ENCODE measurements at regions not wholly inside any gene's neighbourhood (a gene's known extent, or its start where the extent isn't known, plus 50 kb on each side); places are given as distances from the start of the nearest gene placed in this dataset.

GRCh38 chr3:162041622-162042021 lies 545.0 kb downstream of the OTOL1 start:
- Histone ChIP-seq H3K27me3 (ENCODE audit: control insufficient read depth, insufficient read depth, low read length) (no peaks in the 10 kb centered on the region; the same call in 1 of the 2 replicates), H3K4me3 (ENCODE audit: insufficient read depth, low read depth, low read length) (no peak overlapping the region)
- DNase-seq, result peak; percentile 2

GRCh38 chr3:162052636-162053035 lies 556.0 kb downstream of the OTOL1 start:
- H3K27me3 ChIP-seq (ENCODE audit: control insufficient read depth, insufficient read depth, low read length), result no peaks in the 10 kb centered on the region
- no peaks in the 10 kb centered on the region for H3K36me3 ChIP-seq (replicated peaks; ENCODE audit: control insufficient read depth, insufficient read depth, low read length)
- H3K4me3 ChIP-seq (ENCODE audit: insufficient read depth, low read depth, low read length), result no peak overlapping the region
- DNase-seq, result no peak

More at GRCh38 chr3:162041622-162042021, 545.0 kb downstream of the OTOL1 start:
- no peaks in the 10 kb centered on the region for H3K36me3 ChIP-seq (replicated peaks; ENCODE audit: control insufficient read depth, insufficient read depth, low read length)

- no peaks in the 10 kb centered on the region for H3K36me3 ChIP-seq (replicated peaks; ENCODE audit: control insufficient read depth, insufficient read depth, low read length)
- H3K27me3 ChIP-seq (ENCODE audit: control insufficient read depth, insufficient read depth, low read length), result no peaks in the 10 kb centered on the region
- DNase-seq, result no peak
- H3K4me3 ChIP-seq (ENCODE audit: insufficient read depth, low read depth, low read length), result no peak overlapping the region
Observed at GRCh38 chr3:162072656-162073164, 576.1 kb downstream of the OTOL1 start.

- Histone ChIP-seq H3K4me3 (ENCODE audit: insufficient read depth, low read depth, low read length) (no peak overlapping the region), H3K27me3 (ENCODE audit: control insufficient read depth, insufficient read depth, low read length) (no peaks in the 10 kb centered on the region), H3K36me3 (replicated peaks; ENCODE audit: control insufficient read depth, insufficient read depth, low read length) (no peaks in the 10 kb centered on the region)
- no peak for DNase-seq
Observed at GRCh38 chr3:162073422-162073975, 576.9 kb downstream of the OTOL1 start.

GRCh38 chr3:162077108-162077507 lies 580.5 kb downstream of the OTOL1 start:
- no peak overlapping the region for H3K4me3 ChIP-seq (ENCODE audit: insufficient read depth, low read depth, low read length)
- no peaks in the 10 kb centered on the region for H3K36me3 ChIP-seq (replicated peaks; ENCODE audit: control insufficient read depth, insufficient read depth, low read length)
- no peaks in the 10 kb centered on the region for H3K27me3 ChIP-seq (ENCODE audit: control insufficient read depth, insufficient read depth, low read length)
- DNase-seq, result no peak

- no peak for DNase-seq
- H3K36me3 ChIP-seq (replicated peaks; ENCODE audit: control insufficient read depth, insufficient read depth, low read length), result no peaks in the 10 kb centered on the region
- no peak overlapping the region for H3K4me3 ChIP-seq (ENCODE audit: insufficient read depth, low read depth, low read length)
- no peaks in the 10 kb centered on the region for H3K27me3 ChIP-seq (ENCODE audit: control insufficient read depth, insufficient read depth, low read length)
Observed at GRCh38 chr3:162082516-162082915, 585.9 kb downstream of the OTOL1 start.

- DNase-seq, result no peak
- Histone ChIP-seq H3K4me3 (ENCODE audit: insufficient read depth, low read depth, low read length) (no peak overlapping the region), H3K27me3 (ENCODE audit: control insufficient read depth, insufficient read depth, low read length) (no peaks in the 10 kb centered on the region), H3K36me3 (replicated peaks; ENCODE audit: control insufficient read depth, insufficient read depth, low read length) (no peaks in the 10 kb centered on the region)
Observed at GRCh38 chr3:162087361-162087760, 590.8 kb downstream of the OTOL1 start.

GRCh38 chr3:162092751-162093150 lies 596.1 kb downstream of the OTOL1 start:
- H3K27me3 ChIP-seq (ENCODE audit: control insufficient read depth, insufficient read depth, low read length), result no peaks in the 10 kb centered on the region
- H3K4me3 ChIP-seq (ENCODE audit: insufficient read depth, low read depth, low read length), result no peak overlapping the region
- DNase-seq, result no peak
- no peaks in the 10 kb centered on the region for H3K36me3 ChIP-seq (replicated peaks; ENCODE audit: control insufficient read depth, insufficient read depth, low read length)

GRCh38 chr3:162094301-162094700 lies 597.7 kb downstream of the OTOL1 start:
- H3K4me3 ChIP-seq (ENCODE audit: insufficient read depth, low read depth, low read length), result no peak overlapping the region
- no peak for DNase-seq
- no peaks in the 10 kb centered on the region for H3K36me3 ChIP-seq (replicated peaks; ENCODE audit: control insufficient read depth, insufficient read depth, low read length)
- H3K27me3 ChIP-seq (ENCODE audit: control insufficient read depth, insufficient read depth, low read length), result no peaks in the 10 kb centered on the region

GRCh38 chr3:162096874-162097273 lies 600.3 kb downstream of the OTOL1 start:
- Histone ChIP-seq H3K27me3 (ENCODE audit: control insufficient read depth, insufficient read depth, low read length) (no peaks in the 10 kb centered on the region), H3K4me3 (ENCODE audit: insufficient read depth, low read depth, low read length) (no peak overlapping the region), H3K36me3 (replicated peaks; ENCODE audit: control insufficient read depth, insufficient read depth, low read length) (no peaks in the 10 kb centered on the region)
- DNase-seq, result no peak

GRCh38 chr3:162103808-162104207 lies 607.2 kb downstream of the OTOL1 start:
- Histone ChIP-seq H3K4me3 (ENCODE audit: insufficient read depth, low read depth, low read length) (no peak overlapping the region), H3K36me3 (replicated peaks; ENCODE audit: control insufficient read depth, insufficient read depth, low read length) (no peaks in the 10 kb centered on the region), H3K27me3 (ENCODE audit: control insufficient read depth, insufficient read depth, low read length) (no peaks in the 10 kb centered on the region)
- no peak for DNase-seq

GRCh38 chr3:162111861-162112260 lies 615.3 kb downstream of the OTOL1 start:
- no peaks in the 10 kb centered on the region for H3K36me3 ChIP-seq (replicated peaks; ENCODE audit: control insufficient read depth, insufficient read depth, low read length)
- no peaks in the 10 kb centered on the region for H3K27me3 ChIP-seq (ENCODE audit: control insufficient read depth, insufficient read depth, low read length)
- H3K4me3 ChIP-seq (ENCODE audit: insufficient read depth, low read depth, low read length), result no peak overlapping the region
- no peak for DNase-seq

GRCh38 chr3:162112719-162113118 lies 616.1 kb downstream of the OTOL1 start:
- Histone ChIP-seq H3K36me3 (replicated peaks; ENCODE audit: control insufficient read depth, insufficient read depth, low read length) (no peaks in the 10 kb centered on the region), H3K27me3 (ENCODE audit: control insufficient read depth, insufficient read depth, low read length) (no peaks in the 10 kb centered on the region), H3K4me3 (ENCODE audit: insufficient read depth, low read depth, low read length) (no peak overlapping the region)
- DNase-seq, result no peak

- no peaks in the 10 kb centered on the region for H3K36me3 ChIP-seq (replicated peaks; ENCODE audit: control insufficient read depth, insufficient read depth, low read length)
- no peak overlapping the region for H3K4me3 ChIP-seq (ENCODE audit: insufficient read depth, low read depth, low read length)
- DNase-seq, result no peak
- no peaks in the 10 kb centered on the region for H3K27me3 ChIP-seq (ENCODE audit: control insufficient read depth, insufficient read depth, low read length)
Observed at GRCh38 chr3:162117961-162118360, 621.4 kb downstream of the OTOL1 start.

GRCh38 chr3:162119651-162120050 lies 623.0 kb downstream of the OTOL1 start:
- no peaks in the 10 kb centered on the region for H3K36me3 ChIP-seq (replicated peaks; ENCODE audit: control insufficient read depth, insufficient read depth, low read length)
- H3K27me3 ChIP-seq (ENCODE audit: control insufficient read depth, insufficient read depth, low read length), result no peaks in the 10 kb centered on the region
- DNase-seq, result no peak
- H3K4me3 ChIP-seq (ENCODE audit: insufficient read depth, low read depth, low read length), result no peak overlapping the region

GRCh38 chr3:162122405-162122804 lies 625.8 kb downstream of the OTOL1 start:
- Histone ChIP-seq H3K36me3 (replicated peaks; ENCODE audit: control insufficient read depth, insufficient read depth, low read length) (no peaks in the 10 kb centered on the region), H3K4me3 (ENCODE audit: insufficient read depth, low read depth, low read length) (no peak overlapping the region), H3K27me3 (ENCODE audit: control insufficient read depth, insufficient read depth, low read length) (no peaks in the 10 kb centered on the region)
- no peak for DNase-seq
